GM23248 (cell line): ENCODE measurements at regions not wholly inside any gene's neighbourhood (a gene's known extent, or its start where the extent isn't known, plus 50 kb on each side); places are given as distances from the start of the nearest gene placed in this dataset.

ENCODE experiments used
- DNase-seq: peaks from one replicate; pipeline ENCODE4 v3.0.0-alpha.2; 2015
- H2AFZ ChIP-seq: fragments of 200-600 bp; sonication (generic); 2 replicates; pipeline ENCODE4 v1.6.1; 2016; ENCODE audit warnings: antibody characterized with exemption
- H3F3A ChIP-seq: fragments of 200-600 bp; sonication (generic); 2 replicates; pipeline ENCODE4 v1.6.1; 2016; ENCODE audit warnings: mild to moderate bottlenecking, antibody characterized with exemption, mixed run types; ENCODE audit not compliant: insufficient read depth
- H3K27ac ChIP-seq: fragments of 200-600 bp; sonication (generic); 2 replicates; pipeline ENCODE4 v1.5.1; 2016; ENCODE audit warnings: mild to moderate bottlenecking
- H3K27me3 ChIP-seq: fragments of 200-600 bp; sonication (generic); replicated peaks from 2 replicates; pipeline ENCODE4 v1.6.1; 2016; ENCODE audit warnings: mild to moderate bottlenecking; ENCODE audit not compliant: insufficient read depth
- H3K36me3 ChIP-seq: fragments of 200-600 bp; sonication (generic); 2 replicates; pipeline ENCODE4 v1.6.1; 2016; ENCODE audit warnings: low read depth, mild to moderate bottlenecking
- H3K4me1 ChIP-seq: fragments of 200-600 bp; sonication (generic); 2 replicates; pipeline ENCODE4 v1.6.1; 2016; ENCODE audit warnings: mild to moderate bottlenecking; ENCODE audit not compliant: insufficient read depth
- H3K4me2 ChIP-seq: fragments of 200-600 bp; sonication (generic); one replicate; pipeline ENCODE4 v1.6.1; 2016; ENCODE audit warnings: mild to moderate bottlenecking; ENCODE audit not compliant: unreplicated experiment
- H3K4me3 ChIP-seq: fragments of 200-600 bp; sonication (generic); 2 replicates; pipeline ENCODE4 v1.5.1; 2016; ENCODE audit warnings: mild to moderate bottlenecking
- H3K79me2 ChIP-seq: fragments of 200-600 bp; sonication (generic); 2 replicates; pipeline ENCODE4 v1.6.1; 2016; ENCODE audit warnings: mild to moderate bottlenecking; ENCODE audit not compliant: insufficient read depth
- H3K9ac ChIP-seq: fragments of 200-600 bp; sonication (generic); 2 replicates; pipeline ENCODE4 v1.6.1; 2016; ENCODE audit warnings: mild to moderate bottlenecking
- H3K9me2 ChIP-seq: fragments of 200-600 bp; sonication (generic); 2 replicates; pipeline ENCODE4 v1.6.1; 2016; ENCODE audit warnings: mixed run types, mild to moderate bottlenecking, moderate library complexity; ENCODE audit not compliant: insufficient read depth
- H3K9me3 ChIP-seq: fragments of 200-600 bp; sonication (generic); one replicate; pipeline ENCODE4 v1.6.1; 2017; ENCODE audit warnings: low read depth
- H4K20me1 ChIP-seq: fragments of 200-600 bp; sonication (generic); 2 replicates; pipeline ENCODE4 v1.6.0; 2016; ENCODE audit not compliant: insufficient read depth
- EZH2 ChIP-seq: fragments of 200-600 bp; sonication (generic); IDR thresholded peaks from 2 replicates; pipeline ENCODE4 v1.6.1; 2018; ENCODE audit warnings: antibody characterized with exemption, mild to moderate bottlenecking; ENCODE audit not compliant: insufficient read depth, poor library complexity, severe bottlenecking
- EZH2phosphoT487 ChIP-seq: fragments of 200-600 bp; sonication (generic); IDR thresholded peaks from 2 replicates; pipeline ENCODE4 v1.6.1; 2018; ENCODE audit warnings: antibody characterized with exemption, moderate library complexity, mild to moderate bottlenecking, low read depth; ENCODE audit not compliant: insufficient read depth
- WGBS, 2 experiments: methylation state at CpG; one replicate each; pipeline ENCODE4 v1.1.6; 2015 to 2017; ENCODE audit warnings: low lambda C conversion rate in 2 of 2, low coverage in 1 of 2; ENCODE audit errors: missing lambda C conversion rate in 2 of 2; 5-methylcytosine and 5-hydroxymethylcytosine counted together
- in situ Hi-C: fragments of 300-500 bp; cut with MboI; formaldehyde crosslinking; loops from 2 replicates; pipeline ENCODE4 v1.15.0; 2020

- H3K4me1 ChIP-seq, result no peaks in the 10 kb centered on the region
- H3K9me3 ChIP-seq, result no peaks in the 10 kb centered on the region
- no peak overlapping the region for H3K4me2 ChIP-seq
- H2AFZ ChIP-seq, result no peak overlapping the region
- no peaks in the 10 kb centered on the region for H3K9me2 ChIP-seq
- H3K4me3 ChIP-seq, result no peak overlapping the region
- no peak overlapping the region for H3K9ac ChIP-seq
- no peaks in the 10 kb centered on the region for H4K20me1 ChIP-seq
- H3K79me2 ChIP-seq, result no peaks in the 10 kb centered on the region
- H3K36me3 ChIP-seq, result no peaks in the 10 kb centered on the region
- no peaks in the 10 kb centered on the region for H3F3A ChIP-seq
- H3K27ac ChIP-seq, result no peak overlapping the region
- 38 to 47% methylated on average over 3 to 4 of the region's 4 CpGs for WGBS, 2 experiments
- DNase-seq, result no peak
- H3K27me3 ChIP-seq, result no peaks in the 10 kb centered on the region
- in situ Hi-C loops, result no loop called here
- TF ChIP-seq EZH2 (no peak), EZH2phosphoT487 (no peak)
Observed at GRCh38 chr4:189313064-189313463, 627.6 kb upstream of the FRG1 start.

GRCh38 chr4:189313861-189314513 lies 626.7 kb upstream of the FRG1 start:
- no peaks in the 10 kb centered on the region for H3K27me3 ChIP-seq
- in situ Hi-C loops, result no loop called here
- no peak overlapping the region for H3K4me3 ChIP-seq
- H4K20me1 ChIP-seq, result no peaks in the 10 kb centered on the region
- H3K9me3 ChIP-seq, result no peaks in the 10 kb centered on the region
- DNase-seq, result no peak
- 74 to 81% methylated on average over 23 to 24 of the region's 24 CpGs for WGBS, 2 experiments
- H2AFZ ChIP-seq, result no peak overlapping the region
- no peak overlapping the region for H3K9ac ChIP-seq
- no peak overlapping the region for H3K27ac ChIP-seq
- H3F3A ChIP-seq, result no peaks in the 10 kb centered on the region
- no peaks in the 10 kb centered on the region for H3K36me3 ChIP-seq
- H3K9me2 ChIP-seq, result no peaks in the 10 kb centered on the region
- TF ChIP-seq EZH2 (no peak), EZH2phosphoT487 (no peak)
- no peaks in the 10 kb centered on the region for H3K79me2 ChIP-seq
- H3K4me2 ChIP-seq, result no peak overlapping the region
- H3K4me1 ChIP-seq, result no peaks in the 10 kb centered on the region

GRCh38 chr4:189322426-189322825 lies 618.2 kb upstream of the FRG1 start:
- Histone ChIP-seq H3K36me3 (no peaks in the 10 kb centered on the region), H3K9me2 (no peaks in the 10 kb centered on the region), H3K27me3 (no peaks in the 10 kb centered on the region), H3K79me2 (no peaks in the 10 kb centered on the region), H3K4me3 (no peak overlapping the region), H4K20me1 (no peaks in the 10 kb centered on the region; the same call in 1 of the 2 replicates), H3F3A (no peaks in the 10 kb centered on the region), H3K27ac (no peak overlapping the region), H2AFZ (no peak overlapping the region), H3K9ac (no peak overlapping the region), H3K4me2 (no peak overlapping the region), H3K9me3 (no peaks in the 10 kb centered on the region), H3K4me1 (no peaks in the 10 kb centered on the region)
- in situ Hi-C loops, result no loop called here
- 37% methylated on average over 4 to 6 of the region's 6 CpGs for WGBS, 2 experiments
- no peak for DNase-seq
- TF ChIP-seq EZH2phosphoT487 (no peak), EZH2 (no peak)

GRCh38 chr4:189341881-189342280 lies 598.8 kb upstream of the FRG1 start:
- in situ Hi-C loops, result no loop called here
- no peak overlapping the region for H2AFZ ChIP-seq
- H3K27me3 ChIP-seq, result no peaks in the 10 kb centered on the region
- no peaks in the 10 kb centered on the region for H3K9me2 ChIP-seq
- H3K9me3 ChIP-seq, result no peaks in the 10 kb centered on the region
- no peaks in the 10 kb centered on the region for H4K20me1 ChIP-seq
- H3K79me2 ChIP-seq, result no peaks in the 10 kb centered on the region
- no peak overlapping the region for H3K9ac ChIP-seq
- 44 to 45% methylated on average over 3 of the region's 3 CpGs for WGBS, 2 experiments
- DNase-seq, result no peak
- no peaks in the 10 kb centered on the region for H3K4me1 ChIP-seq
- H3K4me2 ChIP-seq, result no peak overlapping the region
- no peak overlapping the region for H3K27ac ChIP-seq
- no peaks in the 10 kb centered on the region for H3K36me3 ChIP-seq
- TF ChIP-seq EZH2 (no peak), EZH2phosphoT487 (no peak)
- H3K4me3 ChIP-seq, result no peak overlapping the region
- no peaks in the 10 kb centered on the region for H3F3A ChIP-seq

- Histone ChIP-seq H3K4me3 (no peak overlapping the region), H3K79me2 (no peaks in the 10 kb centered on the region), H3K4me1 (no peaks in the 10 kb centered on the region), H3K9me2 (no peaks in the 10 kb centered on the region), H3K27me3 (no peaks in the 10 kb centered on the region), H3K27ac (no peak overlapping the region), H3K4me2 (no peak overlapping the region), H3F3A (no peaks in the 10 kb centered on the region), H3K36me3 (no peaks in the 10 kb centered on the region), H3K9ac (no peak overlapping the region), H3K9me3 (no peaks in the 10 kb centered on the region), H2AFZ (no peak overlapping the region), H4K20me1 (no peaks in the 10 kb centered on the region)
- TF ChIP-seq EZH2, result no peak
- TF ChIP-seq EZH2phosphoT487, result no peak
- WGBS, 2 experiments, result 60 to 68% methylated on average over 19 to 32 of the region's 33 CpGs
- DNase-seq, result no peak
- in situ Hi-C loops, result no loop called here
Observed at GRCh38 chr4:189355590-189355989, 585.1 kb upstream of the FRG1 start.
